LNCaP clone FGC (cell line): ENCODE measurements at regions not wholly inside any gene's neighbourhood (a gene's known extent, or its start where the extent isn't known, plus 50 kb on each side); places are given as distances from the start of the nearest gene placed in this dataset.

Source experiments
- DNase-seq: peaks from one replicate; pipeline ENCODE4 v3.0.0-alpha.2; 2011; ENCODE audit warnings: low read depth
- H3K4me3 ChIP-seq: 2 replicates; pipeline ENCODE4 v1.5.1; 2011; ENCODE audit warnings: mild to moderate bottlenecking, low read depth, low read length, control low read depth
- CTCF ChIP-seq: IDR thresholded peaks from 2 replicates; pipeline ENCODE4 v1.5.1; 2012; ENCODE audit warnings: mild to moderate bottlenecking; ENCODE audit not compliant: control insufficient read depth, insufficient read depth; ENCODE audit errors: extremely low read depth

- TF ChIP-seq CTCF, result no peak
- no peak for DNase-seq
- no peak overlapping the region for H3K4me3 ChIP-seq
These were observed 336.5 kb upstream of the MMADHC start for GRCh38 chr2:149924028-149924427.

GRCh38 chr2:149921911-149922616 lies 334.5 kb upstream of the MMADHC start:
- no peak overlapping the region for H3K4me3 ChIP-seq
- TF ChIP-seq CTCF, result no peak
- DNase-seq, result no peak

- no peak overlapping the region for H3K4me3 ChIP-seq
- no peak for DNase-seq
- TF ChIP-seq CTCF, result no peak
These were observed 332.8 kb upstream of the MMADHC start for GRCh38 chr2:149920389-149920788.

- no peak for DNase-seq
- TF ChIP-seq CTCF, result no peak
- no peak overlapping the region for H3K4me3 ChIP-seq
These were observed 327.6 kb upstream of the MMADHC start for GRCh38 chr2:149915151-149915550.

GRCh38 chr2:149908726-149909683 lies 321.4 kb upstream of the MMADHC start:
- no peak for DNase-seq
- no peak overlapping the region for H3K4me3 ChIP-seq
- no peak for TF ChIP-seq CTCF

GRCh38 chr2:149906886-149907285 lies 319.3 kb upstream of the MMADHC start:
- no peak for TF ChIP-seq CTCF
- H3K4me3 ChIP-seq, result no peak overlapping the region
- DNase-seq, result no peak
